NB4 (cell line): ENCODE measurements at regions not wholly inside any gene's neighbourhood (a gene's known extent, or its start where the extent isn't known, plus 50 kb on each side); places are given as distances from the start of the nearest gene placed in this dataset.

Experiments used
- DNase-seq: peaks from one replicate; pipeline ENCODE4 v3.0.0; 2010; ENCODE audit warnings: low read depth
- H3K4me3 ChIP-seq: one replicate; pipeline ENCODE4 v1.5.1; 2011; ENCODE audit warnings: mild to moderate bottlenecking, low read depth, low read length, moderate library complexity
- MYC ChIP-seq: IDR thresholded peaks from 2 replicates; pipeline ENCODE4 v1.6.1; 2011; ENCODE audit warnings: low read depth, low read length
- POLR2A ChIP-seq: IDR thresholded peaks from 2 replicates; pipeline ENCODE4 v1.6.1; 2011; ENCODE audit warnings: mild to moderate bottlenecking; ENCODE audit not compliant: insufficient read length; ENCODE audit errors: extremely low read depth
- TF ChIP-seq, protein P1 (sequence below): IDR thresholded peaks from one replicate; pipeline ENCODE4 v1.5.1; 2012; ENCODE audit warnings: low read depth, low read length
- TF ChIP-seq, protein P2 (sequence below): IDR thresholded peaks from 2 replicates; pipeline ENCODE4 v1.6.1; 2011; ENCODE audit warnings: low read depth, low read length

DNA sequence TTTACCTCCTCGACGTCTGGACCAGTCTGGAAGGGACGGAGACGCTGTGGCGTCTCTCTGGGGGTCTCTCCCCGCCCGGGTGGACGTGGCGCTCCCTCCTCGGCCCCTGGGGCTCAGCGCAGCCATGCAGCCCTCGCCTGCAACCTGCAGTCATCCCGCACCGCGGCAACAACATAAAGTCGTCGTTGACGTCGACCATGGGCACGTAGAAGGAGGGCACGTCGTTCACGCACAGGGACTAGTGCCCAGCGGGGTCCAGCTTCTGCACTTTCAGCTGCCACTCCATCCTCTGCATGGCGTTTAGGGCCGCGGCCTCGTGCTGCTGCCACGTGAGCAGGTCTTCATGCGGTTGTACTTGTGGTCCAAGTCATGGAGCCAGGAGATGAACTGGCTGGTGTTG, 889.6 kb upstream of the LRRTM1 start:
- TF ChIP-seq, protein P1, sequence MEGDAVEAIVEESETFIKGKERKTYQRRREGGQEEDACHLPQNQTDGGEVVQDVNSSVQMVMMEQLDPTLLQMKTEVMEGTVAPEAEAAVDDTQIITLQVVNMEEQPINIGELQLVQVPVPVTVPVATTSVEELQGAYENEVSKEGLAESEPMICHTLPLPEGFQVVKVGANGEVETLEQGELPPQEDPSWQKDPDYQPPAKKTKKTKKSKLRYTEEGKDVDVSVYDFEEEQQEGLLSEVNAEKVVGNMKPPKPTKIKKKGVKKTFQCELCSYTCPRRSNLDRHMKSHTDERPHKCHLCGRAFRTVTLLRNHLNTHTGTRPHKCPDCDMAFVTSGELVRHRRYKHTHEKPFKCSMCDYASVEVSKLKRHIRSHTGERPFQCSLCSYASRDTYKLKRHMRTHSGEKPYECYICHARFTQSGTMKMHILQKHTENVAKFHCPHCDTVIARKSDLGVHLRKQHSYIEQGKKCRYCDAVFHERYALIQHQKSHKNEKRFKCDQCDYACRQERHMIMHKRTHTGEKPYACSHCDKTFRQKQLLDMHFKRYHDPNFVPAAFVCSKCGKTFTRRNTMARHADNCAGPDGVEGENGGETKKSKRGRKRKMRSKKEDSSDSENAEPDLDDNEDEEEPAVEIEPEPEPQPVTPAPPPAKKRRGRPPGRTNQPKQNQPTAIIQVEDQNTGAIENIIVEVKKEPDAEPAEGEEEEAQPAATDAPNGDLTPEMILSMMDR, result no peak
- TF ChIP-seq, protein P2, sequence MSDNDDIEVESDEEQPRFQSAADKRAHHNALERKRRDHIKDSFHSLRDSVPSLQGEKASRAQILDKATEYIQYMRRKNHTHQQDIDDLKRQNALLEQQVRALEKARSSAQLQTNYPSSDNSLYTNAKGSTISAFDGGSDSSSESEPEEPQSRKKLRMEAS, result no peak
- no peak for TF ChIP-seq MYC
- TF ChIP-seq POLR2A, result no peak
- DNase-seq, result no peak
- no peak overlapping the region for H3K4me3 ChIP-seq

DNA sequence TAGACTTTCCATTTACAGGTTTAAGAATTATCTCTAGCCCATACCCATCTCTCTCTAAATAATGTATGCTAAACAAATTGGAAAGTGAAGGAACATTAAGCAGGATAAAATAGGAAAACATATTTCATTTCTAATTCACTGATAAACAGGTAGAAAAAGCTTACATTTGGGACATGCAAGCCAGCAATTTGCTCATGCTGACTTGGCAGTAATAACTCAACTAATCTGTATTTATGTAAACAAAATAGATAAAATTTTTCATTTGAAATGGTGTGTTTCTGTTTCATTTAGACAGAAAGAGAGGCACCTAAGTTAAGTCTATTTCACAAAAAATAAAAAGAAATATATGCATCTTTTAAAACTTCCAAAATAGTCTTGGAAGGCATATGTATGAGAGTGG, 877.3 kb upstream of the LRRTM1 start:
- TF ChIP-seq, protein P2, result no peak
- TF ChIP-seq MYC, result no peak
- TF ChIP-seq, protein P1, result no peak
- TF ChIP-seq POLR2A, result no peak
- H3K4me3 ChIP-seq, result no peak overlapping the region
- DNase-seq, result no peak

DNA sequence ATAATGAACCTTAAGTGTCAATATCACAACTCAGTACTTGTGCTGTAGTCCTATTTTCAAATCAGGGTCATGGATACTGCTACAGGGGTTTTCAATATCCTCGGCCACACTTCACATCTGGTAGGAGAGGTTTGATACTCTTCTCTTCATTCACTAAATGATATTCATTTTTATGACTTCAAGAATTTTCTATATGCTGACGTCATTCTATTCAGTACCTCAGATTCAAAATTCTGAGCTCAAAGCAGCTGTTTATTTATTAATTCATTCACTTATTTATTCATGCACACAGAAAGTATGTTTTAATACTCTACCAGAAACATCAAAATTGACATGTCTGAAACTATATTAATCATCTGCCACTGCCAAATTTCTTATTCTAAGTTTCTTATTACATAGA, 866.9 kb upstream of the LRRTM1 start:
- TF ChIP-seq POLR2A, result no peak
- TF ChIP-seq, protein P1, result no peak
- TF ChIP-seq MYC, result no peak
- TF ChIP-seq, protein P2, result no peak
- no peak overlapping the region for H3K4me3 ChIP-seq
- DNase-seq, result no peak

DNA sequence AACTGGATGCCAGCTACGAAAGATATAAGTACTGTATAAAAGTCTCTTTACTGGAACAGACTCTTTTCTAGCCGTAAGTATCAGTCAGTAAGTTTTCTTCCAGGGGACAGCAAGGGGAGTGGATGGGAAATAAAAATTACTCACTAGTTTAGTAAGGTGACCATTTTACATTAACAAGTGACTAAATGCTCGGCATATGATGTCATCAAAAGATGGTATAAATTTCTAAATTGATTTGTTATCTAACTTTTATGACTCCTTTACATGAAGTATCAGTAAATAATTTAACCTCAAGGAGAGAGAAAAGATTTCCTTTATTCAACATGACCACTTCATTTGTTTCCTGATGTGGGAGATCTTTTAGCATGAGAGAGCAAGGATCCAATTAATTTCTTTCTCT, 859.0 kb upstream of the LRRTM1 start:
- no peak overlapping the region for H3K4me3 ChIP-seq
- no peak for DNase-seq
- TF ChIP-seq, protein P1, result no peak
- TF ChIP-seq POLR2A (no peak), MYC (no peak)
- TF ChIP-seq, protein P2, result no peak

DNA sequence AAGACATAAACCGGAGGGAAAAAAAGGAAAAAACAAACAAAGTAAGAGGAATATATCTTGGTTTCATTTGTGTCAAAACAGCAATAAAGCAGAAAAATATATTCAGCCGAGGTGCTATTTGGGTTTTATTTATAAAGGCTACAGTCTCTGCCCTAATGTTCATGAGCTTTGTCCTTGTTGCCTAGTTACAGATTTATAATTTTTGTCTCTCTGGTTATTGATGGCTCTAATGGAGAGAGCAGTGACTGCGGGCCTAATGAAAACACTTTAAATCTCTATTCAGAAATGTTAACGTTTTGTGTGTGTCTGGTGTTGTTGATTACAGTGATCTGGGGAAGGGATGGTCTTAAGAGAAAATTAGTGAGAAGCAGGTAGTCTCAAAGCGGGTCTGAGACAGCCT, 854.0 kb upstream of the LRRTM1 start:
- TF ChIP-seq, protein P2, result no peak
- TF ChIP-seq MYC (no peak), POLR2A (no peak)
- TF ChIP-seq, protein P1, result no peak
- no peak for DNase-seq
- H3K4me3 ChIP-seq, result no peak overlapping the region

DNA sequence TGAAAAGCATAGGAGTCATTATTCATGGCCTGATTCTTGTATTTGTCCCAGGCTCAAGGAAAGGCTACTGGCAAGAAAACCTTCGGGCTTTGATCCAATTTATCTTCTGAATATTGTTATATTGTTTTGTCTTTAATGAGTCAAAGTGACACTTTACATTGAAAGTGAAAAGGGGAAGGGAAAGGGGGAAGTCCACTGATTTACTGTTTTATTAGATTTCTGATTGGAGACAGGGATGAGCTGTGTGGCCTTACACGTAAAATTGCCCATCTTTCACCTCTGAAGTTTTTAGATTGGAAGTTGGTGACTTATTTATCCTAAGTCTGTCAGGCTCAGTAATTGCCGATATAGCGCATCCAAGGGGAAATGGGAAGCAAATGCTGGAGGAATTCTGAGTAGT, 843.8 kb upstream of the LRRTM1 start:
- TF ChIP-seq, protein P2, result no peak
- TF ChIP-seq POLR2A, result no peak
- TF ChIP-seq, protein P1, result no peak
- TF ChIP-seq MYC, result no peak
- H3K4me3 ChIP-seq, result no peak overlapping the region
- no peak for DNase-seq
